ENCODE measurements at regions not wholly inside any gene's neighbourhood (a gene's known extent, or its start where the extent isn't known, plus 50 kb on each side); places are given as distances from the start of the nearest gene placed in this dataset.

DNA sequence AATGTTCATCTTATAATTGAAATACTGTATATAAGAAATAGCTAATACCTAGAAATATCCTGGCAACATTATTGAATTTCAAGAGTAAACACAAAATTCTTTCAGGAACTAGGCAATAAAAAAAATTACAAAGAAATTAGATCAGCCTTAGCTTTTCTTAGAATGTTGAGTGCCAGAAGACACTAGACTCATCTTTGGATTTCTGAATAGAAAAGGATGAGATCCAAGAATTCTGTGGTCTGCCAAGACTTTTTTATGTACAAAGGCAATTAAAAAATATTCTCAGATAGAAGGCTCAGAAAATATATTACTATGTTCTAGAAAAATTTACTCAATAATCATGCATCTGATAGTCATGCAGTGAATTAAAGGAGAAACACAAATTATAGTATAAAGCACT is 294.5 kb upstream of the CDIN1 start:
- TF ChIP-seq, protein P1, sequence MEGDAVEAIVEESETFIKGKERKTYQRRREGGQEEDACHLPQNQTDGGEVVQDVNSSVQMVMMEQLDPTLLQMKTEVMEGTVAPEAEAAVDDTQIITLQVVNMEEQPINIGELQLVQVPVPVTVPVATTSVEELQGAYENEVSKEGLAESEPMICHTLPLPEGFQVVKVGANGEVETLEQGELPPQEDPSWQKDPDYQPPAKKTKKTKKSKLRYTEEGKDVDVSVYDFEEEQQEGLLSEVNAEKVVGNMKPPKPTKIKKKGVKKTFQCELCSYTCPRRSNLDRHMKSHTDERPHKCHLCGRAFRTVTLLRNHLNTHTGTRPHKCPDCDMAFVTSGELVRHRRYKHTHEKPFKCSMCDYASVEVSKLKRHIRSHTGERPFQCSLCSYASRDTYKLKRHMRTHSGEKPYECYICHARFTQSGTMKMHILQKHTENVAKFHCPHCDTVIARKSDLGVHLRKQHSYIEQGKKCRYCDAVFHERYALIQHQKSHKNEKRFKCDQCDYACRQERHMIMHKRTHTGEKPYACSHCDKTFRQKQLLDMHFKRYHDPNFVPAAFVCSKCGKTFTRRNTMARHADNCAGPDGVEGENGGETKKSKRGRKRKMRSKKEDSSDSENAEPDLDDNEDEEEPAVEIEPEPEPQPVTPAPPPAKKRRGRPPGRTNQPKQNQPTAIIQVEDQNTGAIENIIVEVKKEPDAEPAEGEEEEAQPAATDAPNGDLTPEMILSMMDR (IDR thresholded peaks at IDR 0.05): no peak
- TF ChIP-seq POLR2AphosphoS5 (IDR thresholded peaks at IDR 0.05) (no peak), POLR2A (IDR thresholded peaks at IDR 0.05) (no peak)
